SK-N-SH (cell line): ENCODE measurements at regions not wholly inside any gene's neighbourhood (a gene's known extent, or its start where the extent isn't known, plus 50 kb on each side); places are given as distances from the start of the nearest gene placed in this dataset.

ENCODE experiments used
- PBX3 ChIP-seq: IDR thresholded peaks from 2 replicates; pipeline ENCODE4; 2012
- RAD21 ChIP-seq: IDR thresholded peaks from 2 replicates; pipeline ENCODE4 v1.6.1; 2012; ENCODE audit warnings: mild to moderate bottlenecking, low read length
- TF ChIP-seq, protein P1 (sequence below): fragments of 200-600 bp; sonication (generic); IDR thresholded peaks from 2 replicates; pipeline ENCODE4 v1.6.1; 2017; ENCODE audit warnings: antibody characterized with exemption, mild to moderate bottlenecking, moderate library complexity

- TF ChIP-seq RAD21 (no peak), PBX3 (no peak)
- TF ChIP-seq, protein P1, sequence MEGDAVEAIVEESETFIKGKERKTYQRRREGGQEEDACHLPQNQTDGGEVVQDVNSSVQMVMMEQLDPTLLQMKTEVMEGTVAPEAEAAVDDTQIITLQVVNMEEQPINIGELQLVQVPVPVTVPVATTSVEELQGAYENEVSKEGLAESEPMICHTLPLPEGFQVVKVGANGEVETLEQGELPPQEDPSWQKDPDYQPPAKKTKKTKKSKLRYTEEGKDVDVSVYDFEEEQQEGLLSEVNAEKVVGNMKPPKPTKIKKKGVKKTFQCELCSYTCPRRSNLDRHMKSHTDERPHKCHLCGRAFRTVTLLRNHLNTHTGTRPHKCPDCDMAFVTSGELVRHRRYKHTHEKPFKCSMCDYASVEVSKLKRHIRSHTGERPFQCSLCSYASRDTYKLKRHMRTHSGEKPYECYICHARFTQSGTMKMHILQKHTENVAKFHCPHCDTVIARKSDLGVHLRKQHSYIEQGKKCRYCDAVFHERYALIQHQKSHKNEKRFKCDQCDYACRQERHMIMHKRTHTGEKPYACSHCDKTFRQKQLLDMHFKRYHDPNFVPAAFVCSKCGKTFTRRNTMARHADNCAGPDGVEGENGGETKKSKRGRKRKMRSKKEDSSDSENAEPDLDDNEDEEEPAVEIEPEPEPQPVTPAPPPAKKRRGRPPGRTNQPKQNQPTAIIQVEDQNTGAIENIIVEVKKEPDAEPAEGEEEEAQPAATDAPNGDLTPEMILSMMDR = no peak
Observed at GRCh38 chr1:208329300-208329699, 85.1 kb upstream of the PLXNA2 start.
